ENCODE measurements at regions not wholly inside any gene's neighbourhood (a gene's known extent, or its start where the extent isn't known, plus 50 kb on each side); places are given as distances from the start of the nearest gene placed in this dataset.
"Not testable (repeated sequence)": the region's sequence is repeated elsewhere in the genome, so short reads cannot be mapped to it uniquely, and the experiment has no call there.

- TF ChIP-seq CTCF (IDR thresholded peaks at IDR 0.05); ZFX (IDR thresholded peaks at IDR 0.05; ENCODE audit: borderline replicate concordance): not testable (repeated sequence)
These were observed 61.5 kb upstream of the EMX2 start for GRCh38 chr10:117481011-117481410.

All from 22Rv1 (cell line).